ENCODE measurements at regions not wholly inside any gene's neighbourhood (a gene's known extent, or its start where the extent isn't known, plus 50 kb on each side); places are given as distances from the start of the nearest gene placed in this dataset.

DNA sequence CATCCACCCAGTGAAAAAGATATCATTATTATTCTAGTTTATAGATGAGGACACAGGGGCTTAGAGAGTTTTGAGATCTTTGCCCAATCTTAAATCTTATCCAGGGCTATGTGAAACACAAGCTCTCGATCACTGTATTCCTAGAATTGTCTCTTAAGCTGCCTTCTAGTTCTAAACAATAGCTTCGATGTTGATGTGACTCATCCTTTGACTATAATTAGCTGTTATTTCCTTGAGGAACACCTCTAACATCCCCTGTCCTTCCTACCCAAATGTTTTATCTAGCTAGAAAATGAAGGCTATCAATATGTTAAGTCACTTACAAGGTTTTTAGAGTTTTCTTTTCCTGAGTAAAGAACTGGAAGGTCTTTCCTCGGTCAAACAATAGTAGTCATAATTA lies 83.1 kb upstream of the STAC start:
- TF ChIP-seq, protein P1, sequence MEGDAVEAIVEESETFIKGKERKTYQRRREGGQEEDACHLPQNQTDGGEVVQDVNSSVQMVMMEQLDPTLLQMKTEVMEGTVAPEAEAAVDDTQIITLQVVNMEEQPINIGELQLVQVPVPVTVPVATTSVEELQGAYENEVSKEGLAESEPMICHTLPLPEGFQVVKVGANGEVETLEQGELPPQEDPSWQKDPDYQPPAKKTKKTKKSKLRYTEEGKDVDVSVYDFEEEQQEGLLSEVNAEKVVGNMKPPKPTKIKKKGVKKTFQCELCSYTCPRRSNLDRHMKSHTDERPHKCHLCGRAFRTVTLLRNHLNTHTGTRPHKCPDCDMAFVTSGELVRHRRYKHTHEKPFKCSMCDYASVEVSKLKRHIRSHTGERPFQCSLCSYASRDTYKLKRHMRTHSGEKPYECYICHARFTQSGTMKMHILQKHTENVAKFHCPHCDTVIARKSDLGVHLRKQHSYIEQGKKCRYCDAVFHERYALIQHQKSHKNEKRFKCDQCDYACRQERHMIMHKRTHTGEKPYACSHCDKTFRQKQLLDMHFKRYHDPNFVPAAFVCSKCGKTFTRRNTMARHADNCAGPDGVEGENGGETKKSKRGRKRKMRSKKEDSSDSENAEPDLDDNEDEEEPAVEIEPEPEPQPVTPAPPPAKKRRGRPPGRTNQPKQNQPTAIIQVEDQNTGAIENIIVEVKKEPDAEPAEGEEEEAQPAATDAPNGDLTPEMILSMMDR (IDR thresholded peaks at IDR 0.05; ENCODE audit: poor library complexity): no peak
- TF ChIP-seq EZH2phosphoT487 (IDR thresholded peaks at IDR 0.05; ENCODE audit: low read depth, severe bottlenecking, unreplicated experiment): no peak
- TF ChIP-seq EZH2 (IDR thresholded peaks at IDR 0.05; ENCODE audit: borderline replicate concordance): no peak

All from hepatocyte (in vitro differentiated cells).